Medulla oblongata (tissue), 1 donor: ENCODE measurements at regions not wholly inside any gene's neighbourhood (a gene's known extent, or its start where the extent isn't known, plus 50 kb on each side); places are given as distances from the start of the nearest gene placed in this dataset.
"Not testable (repeated sequence)": the region's sequence is repeated elsewhere in the genome, so short reads cannot be mapped to it uniquely, and the experiment has no call there.

ENCODE experiments used
- DNase-seq: peaks from one replicate; pipeline ENCODE4 v3.0.0-alpha.2; 2015; ENCODE audit errors: extremely low spot score

GRCh38 chr15:88965097-88965496 lies 51.9 kb upstream of the MFGE8 start:
- not testable (repeated sequence) for DNase-seq

- DNase-seq: no peak
These were observed 57.1 kb upstream of the MFGE8 start for GRCh38 chr15:88970232-88970631.

- no peak for DNase-seq
These were observed 61.2 kb upstream of the MFGE8 start for GRCh38 chr15:88974392-88974791.

- no peak for DNase-seq
These were observed 62.7 kb upstream of the MFGE8 start for GRCh38 chr15:88975891-88976290.

- no peak for DNase-seq
These were observed 63.5 kb upstream of the MFGE8 start for GRCh38 chr15:88976656-88977055.

- no peak for DNase-seq
These were observed 66.5 kb upstream of the MFGE8 start for GRCh38 chr15:88979674-88980073.

- DNase-seq: no peak
These were observed 67.3 kb upstream of the MFGE8 start for GRCh38 chr15:88980498-88980897.

GRCh38 chr15:88981244-88982215 lies 68.4 kb upstream of the MFGE8 start:
- no peak for DNase-seq

- no peak for DNase-seq
These were observed 69.2 kb upstream of the MFGE8 start for GRCh38 chr15:88982304-88982945.

GRCh38 chr15:88982946-88983342 lies 69.8 kb upstream of the MFGE8 start:
- no peak for DNase-seq

- DNase-seq: no peak
These were observed 70.8 kb upstream of the MFGE8 start for GRCh38 chr15:88983861-88984429.

- DNase-seq: no peak
These were observed 72.6 kb upstream of the MFGE8 start for GRCh38 chr15:88985547-88986393.

GRCh38 chr15:88986949-88987590 lies 73.9 kb upstream of the MFGE8 start:
- DNase-seq: no peak

- no peak for DNase-seq
These were observed 74.4 kb upstream of the MFGE8 start for GRCh38 chr15:88987591-88987933.

- no peak for DNase-seq
These were observed 74.9 kb upstream of the MFGE8 start for GRCh38 chr15:88987934-88988671.

GRCh38 chr15:88989578-88989977 lies 76.4 kb upstream of the MFGE8 start:
- no peak for DNase-seq

GRCh38 chr15:88990185-88990679 lies 77.1 kb upstream of the MFGE8 start:
- no peak for DNase-seq

- DNase-seq: no peak
These were observed 79.0 kb upstream of the MFGE8 start for GRCh38 chr15:88992216-88992615.

GRCh38 chr15:88992912-88993376 lies 79.8 kb upstream of the MFGE8 start:
- DNase-seq: no peak

GRCh38 chr15:88993662-88994061 lies 80.5 kb upstream of the MFGE8 start:
- DNase-seq: no peak
